ENCODE measurements at regions not wholly inside any gene's neighbourhood (a gene's known extent, or its start where the extent isn't known, plus 50 kb on each side); places are given as distances from the start of the nearest gene placed in this dataset.

DNA sequence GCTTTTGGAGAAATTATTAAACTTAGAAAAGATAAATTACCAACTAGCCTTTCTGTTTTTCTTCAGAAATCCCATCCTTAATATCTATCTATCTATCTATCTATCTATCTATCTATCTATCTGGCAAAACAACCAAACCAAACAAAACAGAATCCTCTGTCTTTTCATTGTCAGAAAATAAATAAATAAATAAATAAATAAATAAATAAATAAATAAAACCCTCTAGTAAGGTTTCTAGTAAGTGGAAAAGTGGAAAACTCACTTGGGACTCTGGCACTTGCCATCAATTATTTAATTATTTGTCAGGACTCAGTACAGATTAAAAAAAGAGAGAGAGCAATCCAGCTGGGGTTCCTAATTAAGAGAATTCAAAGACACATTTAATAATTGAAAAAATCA, 556.2 kb upstream of the CHORDC1 start:
- H3K4me3 ChIP-seq (ENCODE audit: low read depth in 1 of 5, low read length in 5 of 5), result no peak overlapping the region
- no peaks in the 10 kb centered on the region for H3K36me3 ChIP-seq (ENCODE audit: control insufficient read depth in 5 of 5, insufficient read depth in 5 of 5, low read length in 5 of 5)
- H3K9me3 ChIP-seq (ENCODE audit: control insufficient read depth in 5 of 5, low read length in 5 of 5), result peaks cover 0 to 6% (median 0%) of the 10 kb centered on the region in 5 donors
- H3K27me3 ChIP-seq (ENCODE audit: control insufficient read depth in 5 of 5, insufficient read depth in 4 of 5, low read length in 5 of 5), result no peaks in the 10 kb centered on the region
- no peak overlapping the region for H3K9ac ChIP-seq (ENCODE audit: low read length in 5 of 5)
- no peak overlapping the region for H3K27ac ChIP-seq (ENCODE audit: low read depth, low read length)
- no peaks in the 10 kb centered on the region for H3K4me1 ChIP-seq (ENCODE audit: control insufficient read depth in 5 of 5, insufficient read depth in 5 of 5, low read length in 5 of 5)

DNA sequence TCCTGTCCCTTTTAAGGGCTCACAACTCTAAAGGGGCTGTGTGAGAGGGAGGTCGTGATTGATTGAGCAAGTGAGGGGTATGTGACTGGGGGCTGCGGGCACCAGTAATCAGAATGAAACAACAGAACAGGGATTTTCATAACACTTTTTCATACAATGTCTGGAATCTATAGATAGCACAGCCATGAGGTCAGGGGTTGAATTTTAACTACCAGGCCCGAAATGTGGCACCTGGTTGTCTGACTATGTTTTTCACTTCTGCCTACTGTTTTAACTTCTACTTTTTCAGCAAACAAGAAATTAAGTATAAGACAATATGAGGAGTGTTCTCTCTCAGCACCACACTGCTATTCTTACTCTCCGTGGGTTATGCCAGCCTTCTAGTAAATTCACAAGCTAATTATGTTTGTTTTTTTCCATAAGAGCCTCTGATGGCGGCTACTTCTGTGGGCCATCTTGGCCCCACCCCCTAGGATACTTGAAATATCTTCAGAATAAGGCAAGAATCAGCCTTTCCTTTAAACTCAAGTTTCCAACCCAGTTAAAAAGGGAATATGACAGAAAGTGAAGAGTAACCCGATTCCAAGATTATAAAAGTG, 552.8 kb upstream of the CHORDC1 start:
- Histone ChIP-seq H3K4me1 (ENCODE audit: control insufficient read depth in 5 of 5, insufficient read depth in 5 of 5, low read length in 5 of 5) (no peaks in the 10 kb centered on the region), H3K27me3 (ENCODE audit: control insufficient read depth in 5 of 5, insufficient read depth in 4 of 5, low read length in 5 of 5) (no peaks in the 10 kb centered on the region), H3K27ac (ENCODE audit: low read depth, low read length) (no peak overlapping the region), H3K4me3 (ENCODE audit: low read depth in 1 of 5, low read length in 5 of 5) (no peak overlapping the region), H3K9me3 (ENCODE audit: control insufficient read depth in 5 of 5, low read length in 5 of 5) (peaks cover 0 to 6% (median 2%) of the 10 kb centered on the region in 5 donors), H3K36me3 (ENCODE audit: control insufficient read depth in 5 of 5, insufficient read depth in 5 of 5, low read length in 5 of 5) (no peaks in the 10 kb centered on the region), H3K9ac (ENCODE audit: low read length in 5 of 5) (no peak overlapping the region)

DNA sequence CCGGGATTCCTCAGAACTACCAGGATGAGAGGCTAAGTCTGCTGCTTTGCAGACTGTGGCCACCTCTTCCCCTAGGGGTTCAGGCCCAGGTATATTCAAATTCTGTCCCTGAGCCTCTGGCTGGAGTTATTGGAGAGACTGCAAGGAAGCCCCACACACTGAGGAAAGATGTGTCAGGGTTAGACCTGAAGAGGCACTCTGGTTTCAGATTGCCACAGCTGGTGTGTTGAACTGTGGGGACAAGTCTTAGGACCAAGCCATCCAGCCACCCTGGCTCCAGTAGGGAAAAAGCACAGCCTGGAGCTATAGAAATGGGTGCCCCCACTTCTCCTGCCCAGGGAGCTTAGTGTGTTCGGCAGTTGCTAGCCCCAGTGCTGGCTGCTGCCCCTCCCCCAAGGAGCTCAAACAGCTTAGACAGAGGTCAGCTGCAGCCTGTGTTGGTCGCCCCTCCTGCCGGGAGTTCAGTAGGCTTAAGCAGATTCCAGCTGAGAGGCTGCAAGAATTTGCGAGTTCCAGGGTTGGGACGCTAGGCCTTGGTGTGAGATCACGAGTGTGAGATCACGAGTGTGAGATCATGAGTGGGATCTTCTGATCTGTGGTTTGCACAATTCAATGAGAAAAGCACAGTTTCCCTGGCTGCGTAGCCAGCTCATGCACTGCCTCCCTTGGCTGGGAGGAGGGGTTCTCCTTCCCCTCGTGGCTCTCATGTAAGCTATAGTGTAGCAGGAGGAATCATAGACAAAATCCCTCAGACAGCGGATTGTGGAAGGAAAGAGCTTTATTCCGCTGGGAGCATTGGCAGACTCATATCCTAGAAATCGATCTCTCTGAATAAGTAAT, 552.1 kb upstream of the CHORDC1 start:
- H3K4me1 ChIP-seq (ENCODE audit: control insufficient read depth in 5 of 5, insufficient read depth in 5 of 5, low read length in 5 of 5), result no peaks in the 10 kb centered on the region

DNA sequence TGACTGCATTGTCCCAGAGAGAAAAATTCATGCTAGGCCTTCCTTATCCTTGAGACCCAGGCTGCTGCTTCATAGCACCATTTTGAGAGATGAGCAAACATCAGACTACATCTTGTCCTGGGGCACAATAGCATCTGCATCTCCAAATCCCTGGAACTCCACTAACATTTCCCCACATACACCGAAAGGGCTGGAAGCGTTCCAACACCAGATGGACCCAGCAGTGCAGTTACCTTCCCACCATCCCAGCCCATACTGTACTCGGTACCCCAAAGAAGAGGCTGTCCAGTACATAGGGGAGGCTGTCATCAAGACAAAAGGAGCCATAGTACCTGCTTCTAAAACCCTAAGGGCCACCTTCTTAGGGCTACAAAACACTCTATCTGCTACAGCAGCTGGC, 547.2 kb upstream of the CHORDC1 start:
- H3K27ac ChIP-seq (ENCODE audit: low read depth, low read length), result no peak overlapping the region
- no peaks in the 10 kb centered on the region for H3K36me3 ChIP-seq (ENCODE audit: control insufficient read depth in 5 of 5, insufficient read depth in 5 of 5, low read length in 5 of 5)
- no peaks in the 10 kb centered on the region for H3K4me1 ChIP-seq (ENCODE audit: control insufficient read depth in 5 of 5, insufficient read depth in 5 of 5, low read length in 5 of 5)
- no peak overlapping the region for H3K9ac ChIP-seq (ENCODE audit: low read length in 5 of 5)
- H3K9me3 ChIP-seq (ENCODE audit: control insufficient read depth in 5 of 5, low read length in 5 of 5), result peaks cover 0 to 12% (median 2%) of the 10 kb centered on the region in 5 donors
- H3K4me3 ChIP-seq (ENCODE audit: low read depth in 1 of 5, low read length in 5 of 5), result no peak overlapping the region
- H3K27me3 ChIP-seq (ENCODE audit: control insufficient read depth in 5 of 5, insufficient read depth in 4 of 5, low read length in 5 of 5), result no peaks in the 10 kb centered on the region

More for the DNA sequence above, 552.1 kb upstream of the CHORDC1 start:
- H3K9ac ChIP-seq (ENCODE audit: low read length in 5 of 5), result no peak overlapping the region
- H3K9me3 ChIP-seq (ENCODE audit: control insufficient read depth in 5 of 5, low read length in 5 of 5), result peaks cover 0 to 9% (median 2%) of the 10 kb centered on the region in 5 donors
- H3K36me3 ChIP-seq (ENCODE audit: control insufficient read depth in 5 of 5, insufficient read depth in 5 of 5, low read length in 5 of 5), result no peaks in the 10 kb centered on the region
- H3K4me3 ChIP-seq (ENCODE audit: low read depth in 1 of 5, low read length in 5 of 5), result no peak overlapping the region
- no peak overlapping the region for H3K27ac ChIP-seq (ENCODE audit: low read depth, low read length)
- H3K27me3 ChIP-seq (ENCODE audit: control insufficient read depth in 5 of 5, insufficient read depth in 4 of 5, low read length in 5 of 5), result no peaks in the 10 kb centered on the region

DNA sequence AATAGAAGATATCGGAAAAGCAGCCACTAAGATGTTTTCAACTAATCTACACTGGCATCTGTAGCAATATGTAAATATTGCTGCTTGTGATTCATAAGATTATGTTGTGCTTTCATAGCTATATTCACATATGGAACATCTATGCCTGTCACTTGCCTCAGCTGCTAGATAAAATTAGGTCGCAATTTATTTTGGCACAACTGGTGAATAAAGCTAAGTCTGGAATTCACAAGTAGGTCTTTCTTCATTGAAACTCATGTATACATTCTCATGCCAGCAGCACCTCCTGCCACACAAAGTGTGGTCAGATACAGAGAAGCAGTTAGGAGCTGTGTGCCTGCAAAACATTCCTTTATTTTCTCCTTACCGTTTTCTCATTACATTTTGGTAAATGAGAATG, 543.3 kb upstream of the CHORDC1 start:
- Histone ChIP-seq H3K27me3 (ENCODE audit: control insufficient read depth in 5 of 5, insufficient read depth in 4 of 5, low read length in 5 of 5) (no peaks in the 10 kb centered on the region), H3K9ac (ENCODE audit: low read length in 5 of 5) (no peak overlapping the region), H3K4me3 (ENCODE audit: low read depth in 1 of 5, low read length in 5 of 5) (no peak overlapping the region), H3K4me1 (ENCODE audit: control insufficient read depth in 5 of 5, insufficient read depth in 5 of 5, low read length in 5 of 5) (no peaks in the 10 kb centered on the region), H3K36me3 (ENCODE audit: control insufficient read depth in 5 of 5, insufficient read depth in 5 of 5, low read length in 5 of 5) (no peaks in the 10 kb centered on the region), H3K27ac (ENCODE audit: low read depth, low read length) (no peak overlapping the region), H3K9me3 (ENCODE audit: control insufficient read depth in 5 of 5, low read length in 5 of 5) (peaks cover 0 to 6% (median 0%) of the 10 kb centered on the region in 5 donors)

DNA sequence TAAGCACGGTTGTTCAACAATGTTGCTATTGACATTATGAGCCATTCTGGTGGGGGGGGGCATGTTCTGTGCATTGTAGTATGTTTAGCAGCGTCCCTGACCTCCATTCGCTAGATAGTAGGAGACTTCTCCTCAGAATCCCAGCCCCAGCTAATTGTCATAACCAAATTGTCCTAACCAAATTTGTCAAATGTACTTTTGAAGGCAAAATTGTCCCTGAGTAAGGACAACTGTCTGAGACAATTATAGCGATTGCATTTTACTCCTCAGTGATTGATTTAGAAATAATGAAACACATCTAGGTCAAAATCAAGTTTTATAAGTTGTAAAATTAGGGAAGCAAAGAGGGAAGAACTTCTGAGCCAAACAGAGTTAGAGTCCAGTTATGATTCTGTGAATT, 541.8 kb upstream of the CHORDC1 start:
- no peaks in the 10 kb centered on the region for H3K36me3 ChIP-seq (ENCODE audit: control insufficient read depth in 5 of 5, insufficient read depth in 5 of 5, low read length in 5 of 5)
- H3K4me1 ChIP-seq (ENCODE audit: control insufficient read depth in 5 of 5, insufficient read depth in 5 of 5, low read length in 5 of 5), result no peaks in the 10 kb centered on the region
- no peak overlapping the region for H3K4me3 ChIP-seq (ENCODE audit: low read depth in 1 of 5, low read length in 5 of 5)
- no peak overlapping the region for H3K9ac ChIP-seq (ENCODE audit: low read length in 5 of 5)
- H3K27me3 ChIP-seq (ENCODE audit: control insufficient read depth in 5 of 5, insufficient read depth in 4 of 5, low read length in 5 of 5), result no peaks in the 10 kb centered on the region
- H3K9me3 ChIP-seq (ENCODE audit: control insufficient read depth in 5 of 5, low read length in 5 of 5), result peaks cover 0 to under 1% (median 0%) of the 10 kb centered on the region in 5 donors
- H3K27ac ChIP-seq (ENCODE audit: low read depth, low read length), result no peak overlapping the region

DNA sequence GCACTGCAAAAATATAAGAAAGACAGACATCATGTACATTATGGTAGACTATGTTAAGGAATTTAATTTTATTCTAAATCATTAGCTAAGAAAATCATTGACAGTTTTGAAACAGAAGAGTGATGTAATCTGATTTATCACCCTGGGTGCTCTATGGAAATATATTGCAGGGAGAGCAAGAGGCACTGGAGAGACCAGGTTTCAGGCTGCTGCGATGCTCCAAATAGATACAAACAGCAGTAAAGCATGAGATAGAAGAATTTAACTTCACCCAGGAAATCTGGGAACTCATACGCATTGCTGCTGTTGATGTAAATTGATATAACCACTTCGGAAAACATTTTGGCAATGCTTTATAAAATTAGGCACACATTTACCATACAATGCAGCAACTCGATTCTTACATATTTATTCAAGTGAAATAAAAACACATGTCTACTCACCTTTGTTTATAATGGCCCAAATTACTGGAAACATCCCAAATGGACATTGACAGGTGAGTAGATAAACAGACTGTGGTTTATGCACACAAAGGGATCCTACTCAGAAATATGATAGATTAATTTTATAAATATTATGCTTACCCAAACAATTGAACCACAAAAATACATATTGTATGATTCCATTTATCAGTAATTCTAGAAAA, 535.1 kb upstream of the CHORDC1 start:
- Histone ChIP-seq H3K27ac (ENCODE audit: low read depth, low read length) (no peak overlapping the region), H3K27me3 (ENCODE audit: control insufficient read depth in 5 of 5, insufficient read depth in 4 of 5, low read length in 5 of 5) (no peaks in the 10 kb centered on the region), H3K4me1 (ENCODE audit: control insufficient read depth in 5 of 5, insufficient read depth in 5 of 5, low read length in 5 of 5) (no peaks in the 10 kb centered on the region), H3K36me3 (ENCODE audit: control insufficient read depth in 5 of 5, insufficient read depth in 5 of 5, low read length in 5 of 5) (no peaks in the 10 kb centered on the region), H3K4me3 (ENCODE audit: low read depth in 1 of 5, low read length in 5 of 5) (no peak overlapping the region), H3K9me3 (ENCODE audit: control insufficient read depth in 5 of 5, low read length in 5 of 5) (no peaks in the 10 kb centered on the region), H3K9ac (ENCODE audit: low read length in 5 of 5) (no peak overlapping the region)

DNA sequence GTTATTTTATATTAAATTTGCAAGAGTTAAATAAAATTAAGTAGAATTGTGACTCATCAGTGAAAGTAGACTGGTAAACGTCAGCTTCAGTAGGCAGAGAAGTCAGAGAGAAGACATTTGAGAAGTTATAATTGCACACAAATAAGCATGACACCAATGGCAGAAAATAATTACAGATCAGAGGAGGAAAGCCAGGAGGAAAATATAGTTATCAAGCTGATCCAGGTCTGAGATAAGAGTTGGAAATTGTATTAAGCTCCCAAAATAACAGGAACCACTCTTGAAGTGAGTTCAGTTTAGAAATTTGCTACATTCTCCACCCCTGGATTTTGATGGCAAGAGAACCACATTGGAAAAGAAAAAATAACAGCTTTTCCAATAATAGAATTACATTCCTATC, 533.8 kb upstream of the CHORDC1 start:
- Histone ChIP-seq H3K9me3 (ENCODE audit: control insufficient read depth in 5 of 5, low read length in 5 of 5) (no peaks in the 10 kb centered on the region), H3K9ac (ENCODE audit: low read length in 5 of 5) (no peak overlapping the region), H3K4me1 (ENCODE audit: control insufficient read depth in 5 of 5, insufficient read depth in 5 of 5, low read length in 5 of 5) (no peaks in the 10 kb centered on the region), H3K27ac (ENCODE audit: low read depth, low read length) (no peak overlapping the region), H3K4me3 (ENCODE audit: low read depth in 1 of 5, low read length in 5 of 5) (no peak overlapping the region), H3K27me3 (ENCODE audit: control insufficient read depth in 5 of 5, insufficient read depth in 4 of 5, low read length in 5 of 5) (no peaks in the 10 kb centered on the region), H3K36me3 (ENCODE audit: control insufficient read depth in 5 of 5, insufficient read depth in 5 of 5, low read length in 5 of 5) (no peaks in the 10 kb centered on the region)

DNA sequence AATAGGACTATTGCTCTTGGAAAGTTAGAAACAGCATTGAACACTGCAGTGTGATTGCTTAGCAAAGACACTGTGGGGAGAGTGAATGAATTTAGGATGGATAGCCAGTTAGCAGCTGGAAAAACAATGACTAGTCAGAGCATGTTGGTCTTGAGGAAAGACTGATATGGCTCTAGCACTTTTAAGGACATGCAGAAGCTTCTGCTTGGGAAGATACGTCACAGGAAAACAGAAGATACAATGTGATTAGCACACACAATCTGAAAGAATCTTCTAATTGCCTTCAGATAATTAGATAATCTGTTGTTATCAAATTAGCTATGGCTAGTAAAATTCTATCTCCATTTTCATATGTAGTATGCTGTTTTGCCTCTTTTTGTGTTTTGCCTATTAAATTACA, 530.7 kb upstream of the CHORDC1 start:
- Histone ChIP-seq H3K9ac (ENCODE audit: low read length in 5 of 5) (no peak overlapping the region), H3K4me1 (ENCODE audit: control insufficient read depth in 5 of 5, insufficient read depth in 5 of 5, low read length in 5 of 5) (no peaks in the 10 kb centered on the region), H3K27ac (ENCODE audit: low read depth, low read length) (no peak overlapping the region), H3K4me3 (ENCODE audit: low read depth in 1 of 5, low read length in 5 of 5) (no peak overlapping the region), H3K9me3 (ENCODE audit: control insufficient read depth in 5 of 5, low read length in 5 of 5) (no peaks in the 10 kb centered on the region), H3K27me3 (ENCODE audit: control insufficient read depth in 5 of 5, insufficient read depth in 4 of 5, low read length in 5 of 5) (no peaks in the 10 kb centered on the region), H3K36me3 (ENCODE audit: control insufficient read depth in 5 of 5, insufficient read depth in 5 of 5, low read length in 5 of 5) (no peaks in the 10 kb centered on the region)

DNA sequence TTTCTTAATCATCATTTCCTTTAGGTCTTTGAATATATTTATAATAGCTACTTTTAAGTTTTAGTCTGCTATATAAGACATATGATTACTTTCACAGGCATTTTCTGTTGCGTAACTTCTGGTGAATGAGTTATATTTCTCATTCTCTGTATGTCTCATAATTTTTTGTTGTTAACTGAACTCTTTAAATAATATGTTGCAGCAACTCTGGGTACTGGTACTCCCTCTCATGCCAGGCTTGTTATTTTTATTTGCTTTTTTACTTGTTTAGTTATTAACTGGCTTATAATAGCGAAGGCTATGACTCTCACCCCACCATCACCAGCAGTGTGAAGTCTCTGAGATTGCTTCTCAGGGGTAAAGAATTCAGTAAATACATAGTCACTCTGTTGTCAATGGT, 524.2 kb upstream of the CHORDC1 start:
- Histone ChIP-seq H3K9ac (ENCODE audit: low read length in 5 of 5) (no peak overlapping the region), H3K27ac (ENCODE audit: low read depth, low read length) (no peak overlapping the region), H3K36me3 (ENCODE audit: control insufficient read depth in 5 of 5, insufficient read depth in 5 of 5, low read length in 5 of 5) (no peaks in the 10 kb centered on the region), H3K9me3 (ENCODE audit: control insufficient read depth in 5 of 5, low read length in 5 of 5) (peaks cover 0 to 10% (median 8%) of the 10 kb centered on the region in 5 donors), H3K4me3 (ENCODE audit: low read depth in 1 of 5, low read length in 5 of 5) (no peak overlapping the region), H3K27me3 (ENCODE audit: control insufficient read depth in 5 of 5, insufficient read depth in 4 of 5, low read length in 5 of 5) (no peaks in the 10 kb centered on the region), H3K4me1 (ENCODE audit: control insufficient read depth in 5 of 5, insufficient read depth in 5 of 5, low read length in 5 of 5) (no peaks in the 10 kb centered on the region)
